ENCODE measurements at regions not wholly inside any gene's neighbourhood (a gene's known extent, or its start where the extent isn't known, plus 50 kb on each side); places are given as distances from the start of the nearest gene placed in this dataset.
A peak's percentile ranks its signal among the peaks of the same experiment; 100 is the strongest.

DNA sequence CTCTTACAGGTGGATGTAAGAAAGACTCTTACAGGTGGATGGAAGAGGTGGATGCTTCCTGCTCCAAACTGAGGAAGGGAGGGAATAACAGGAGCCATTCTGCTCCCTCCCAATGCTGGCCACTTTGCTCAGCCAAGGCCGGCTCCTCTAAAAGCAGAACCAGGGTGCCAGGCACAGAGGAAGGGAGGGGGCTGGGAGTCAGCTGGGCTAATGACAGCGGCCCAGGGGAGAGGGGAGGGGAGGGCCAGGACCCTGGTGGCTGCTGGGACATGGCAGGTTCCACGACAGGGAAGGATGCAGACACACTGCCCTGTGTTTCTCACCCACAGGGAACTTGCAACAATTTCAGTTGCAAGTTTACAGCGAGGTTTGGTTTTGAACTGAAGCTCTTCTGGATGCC is 173.4 kb downstream of the ANAPC1 start:
- ATAC-seq (no peak), DNase-seq (ENCODE audit: low read depth, low spot score) (no peak)
- in situ Hi-C loops (cut with HindIII; ENCODE audit: low pct_unique_long_range_greater_than_20kb, low sequenced_read_pairs): no loop called here
- Histone ChIP-seq H3K36me3 (ENCODE audit: control insufficient read depth, insufficient read depth, low read length) (no peaks in the 10 kb centered on the region), H3K9me3 (ENCODE audit: control insufficient read depth, insufficient read depth, low read depth, low read length) (no peaks in the 10 kb centered on the region), H3K4me1 (ENCODE audit: control insufficient read depth, insufficient read depth, low read length) (peaks cover 16% of the 10 kb centered on the region), H3K4me3 (ENCODE audit: low read depth in 2 of 2, low read length in 2 of 2) (no peak overlapping the region), H3K27me3 (ENCODE audit: control insufficient read depth, insufficient read depth, low read length) (no peaks in the 10 kb centered on the region), H3K27ac (ENCODE audit: low read length) (peak overlapping the region; percentile 67)
- BruUV-seq (replicated peaks): no TSS peak
- intact Hi-C loops (cut with micrococcal nuclease; ENCODE audit: unreplicated experiment): no loop called here
- ChIA-PET CTCF (no interaction called here), POLR2A (no interaction called here)
- TF ChIP-seq, protein P1, sequence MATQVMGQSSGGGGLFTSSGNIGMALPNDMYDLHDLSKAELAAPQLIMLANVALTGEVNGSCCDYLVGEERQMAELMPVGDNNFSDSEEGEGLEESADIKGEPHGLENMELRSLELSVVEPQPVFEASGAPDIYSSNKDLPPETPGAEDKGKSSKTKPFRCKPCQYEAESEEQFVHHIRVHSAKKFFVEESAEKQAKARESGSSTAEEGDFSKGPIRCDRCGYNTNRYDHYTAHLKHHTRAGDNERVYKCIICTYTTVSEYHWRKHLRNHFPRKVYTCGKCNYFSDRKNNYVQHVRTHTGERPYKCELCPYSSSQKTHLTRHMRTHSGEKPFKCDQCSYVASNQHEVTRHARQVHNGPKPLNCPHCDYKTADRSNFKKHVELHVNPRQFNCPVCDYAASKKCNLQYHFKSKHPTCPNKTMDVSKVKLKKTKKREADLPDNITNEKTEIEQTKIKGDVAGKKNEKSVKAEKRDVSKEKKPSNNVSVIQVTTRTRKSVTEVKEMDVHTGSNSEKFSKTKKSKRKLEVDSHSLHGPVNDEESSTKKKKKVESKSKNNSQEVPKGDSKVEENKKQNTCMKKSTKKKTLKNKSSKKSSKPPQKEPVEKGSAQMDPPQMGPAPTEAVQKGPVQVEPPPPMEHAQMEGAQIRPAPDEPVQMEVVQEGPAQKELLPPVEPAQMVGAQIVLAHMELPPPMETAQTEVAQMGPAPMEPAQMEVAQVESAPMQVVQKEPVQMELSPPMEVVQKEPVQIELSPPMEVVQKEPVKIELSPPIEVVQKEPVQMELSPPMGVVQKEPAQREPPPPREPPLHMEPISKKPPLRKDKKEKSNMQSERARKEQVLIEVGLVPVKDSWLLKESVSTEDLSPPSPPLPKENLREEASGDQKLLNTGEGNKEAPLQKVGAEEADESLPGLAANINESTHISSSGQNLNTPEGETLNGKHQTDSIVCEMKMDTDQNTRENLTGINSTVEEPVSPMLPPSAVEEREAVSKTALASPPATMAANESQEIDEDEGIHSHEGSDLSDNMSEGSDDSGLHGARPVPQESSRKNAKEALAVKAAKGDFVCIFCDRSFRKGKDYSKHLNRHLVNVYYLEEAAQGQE (IDR thresholded peaks at IDR 0.05; ENCODE audit: insufficient read depth in 1 of 2, low read depth in 2 of 2, low read length in 1 of 2): no peak
- no peak for TF ChIP-seq TCF7L2 (IDR thresholded peaks at IDR 0.05; ENCODE audit: low read depth, low read length)
- TF ChIP-seq, protein P2, sequence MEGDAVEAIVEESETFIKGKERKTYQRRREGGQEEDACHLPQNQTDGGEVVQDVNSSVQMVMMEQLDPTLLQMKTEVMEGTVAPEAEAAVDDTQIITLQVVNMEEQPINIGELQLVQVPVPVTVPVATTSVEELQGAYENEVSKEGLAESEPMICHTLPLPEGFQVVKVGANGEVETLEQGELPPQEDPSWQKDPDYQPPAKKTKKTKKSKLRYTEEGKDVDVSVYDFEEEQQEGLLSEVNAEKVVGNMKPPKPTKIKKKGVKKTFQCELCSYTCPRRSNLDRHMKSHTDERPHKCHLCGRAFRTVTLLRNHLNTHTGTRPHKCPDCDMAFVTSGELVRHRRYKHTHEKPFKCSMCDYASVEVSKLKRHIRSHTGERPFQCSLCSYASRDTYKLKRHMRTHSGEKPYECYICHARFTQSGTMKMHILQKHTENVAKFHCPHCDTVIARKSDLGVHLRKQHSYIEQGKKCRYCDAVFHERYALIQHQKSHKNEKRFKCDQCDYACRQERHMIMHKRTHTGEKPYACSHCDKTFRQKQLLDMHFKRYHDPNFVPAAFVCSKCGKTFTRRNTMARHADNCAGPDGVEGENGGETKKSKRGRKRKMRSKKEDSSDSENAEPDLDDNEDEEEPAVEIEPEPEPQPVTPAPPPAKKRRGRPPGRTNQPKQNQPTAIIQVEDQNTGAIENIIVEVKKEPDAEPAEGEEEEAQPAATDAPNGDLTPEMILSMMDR (IDR thresholded peaks at IDR 0.05): no peak
- TF ChIP-seq POLR2AphosphoS5 (IDR thresholded peaks at IDR 0.05; ENCODE audit: low read depth, low read length): no peak
- no peak for TF ChIP-seq SIN3A (IDR thresholded peaks at IDR 0.05; ENCODE audit: borderline replicate concordance, insufficient read depth, low read depth, low read length)

DNA sequence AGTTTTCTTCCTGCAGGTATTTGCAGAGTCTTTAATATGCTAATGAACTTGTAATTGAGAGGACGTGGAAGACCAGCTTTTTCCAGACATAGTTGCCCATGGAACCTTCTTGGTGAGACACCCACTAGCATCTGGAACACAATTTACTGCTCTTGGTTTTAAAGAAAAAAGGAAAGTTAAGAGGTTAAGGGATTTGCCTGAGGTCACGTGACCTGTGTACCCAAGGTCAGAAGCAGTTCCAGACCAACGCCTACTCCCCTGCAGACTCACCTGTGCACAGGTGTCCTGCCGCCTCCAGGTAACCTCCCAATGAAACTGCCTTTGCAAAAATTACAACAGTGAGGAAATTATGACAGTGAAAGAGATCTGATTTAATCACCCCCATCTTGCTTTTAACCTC is 172.7 kb downstream of the ANAPC1 start:
- intact Hi-C loops (cut with micrococcal nuclease; ENCODE audit: unreplicated experiment): no loop called here
- no peaks in the 10 kb centered on the region for H3K27me3 ChIP-seq (ENCODE audit: control insufficient read depth, insufficient read depth, low read length)
- ATAC-seq: no peak
- no peak overlapping the region for H3K4me3 ChIP-seq (ENCODE audit: low read depth in 2 of 2, low read length in 2 of 2)
- in situ Hi-C loops (cut with HindIII; ENCODE audit: low pct_unique_long_range_greater_than_20kb, low sequenced_read_pairs): no loop called here
- DNase-seq (ENCODE audit: low read depth, low spot score): no peak
- H3K4me1 ChIP-seq (ENCODE audit: control insufficient read depth, insufficient read depth, low read length): peaks cover 10% of the 10 kb centered on the region
- TF ChIP-seq POLR2AphosphoS5 (IDR thresholded peaks at IDR 0.05; ENCODE audit: low read depth, low read length) (no peak), SIN3A (IDR thresholded peaks at IDR 0.05; ENCODE audit: borderline replicate concordance, insufficient read depth, low read depth, low read length) (no peak), TCF7L2 (IDR thresholded peaks at IDR 0.05; ENCODE audit: low read depth, low read length) (no peak)
- TF ChIP-seq, protein P2 (IDR thresholded peaks at IDR 0.05): no peak
- TF ChIP-seq, protein P1 (IDR thresholded peaks at IDR 0.05; ENCODE audit: insufficient read depth in 1 of 2, low read depth in 2 of 2, low read length in 1 of 2): no peak
- ChIA-PET CTCF (no interaction called here), POLR2A (no interaction called here)
- no TSS peak for BruUV-seq (replicated peaks)
- H3K36me3 ChIP-seq (ENCODE audit: control insufficient read depth, insufficient read depth, low read length): no peaks in the 10 kb centered on the region
- no peaks in the 10 kb centered on the region for H3K9me3 ChIP-seq (ENCODE audit: control insufficient read depth, insufficient read depth, low read depth, low read length)
- no peak overlapping the region for H3K27ac ChIP-seq (ENCODE audit: low read length)
